Pancreas (tissue), 10 donors: ENCODE measurements at regions not wholly inside any gene's neighbourhood (a gene's known extent, or its start where the extent isn't known, plus 50 kb on each side); places are given as distances from the start of the nearest gene placed in this dataset.

ENCODE experiments used
- ATAC-seq, 4 donors: fragments of 200-7000 bp; cut with Tn5 transposase; one replicate each; pipeline versions ENCODE4 v1.8.0 to v1.9.1; 2020; ENCODE audit warnings: mild to moderate bottlenecking in 4 of 4, moderate library complexity in 4 of 4
- DNase-seq, 6 donors: peaks; one replicate each; pipeline ENCODE4 v3.0.0-alpha.2; 2020
- FAIRE-seq: peaks from 2 replicates; lab custom pipeline; 2012; peaks lifted over from hg19 to GRCh38; lab: Jason Lieb, UNC
- H3K27ac ChIP-seq, 4 donors: fragments of 200-600 bp; sonication (generic); 1 replicate in 3 of 4; 2 replicates in 1 of 4; pipeline versions ENCODE4 v1.5.0 to v1.8.0; 2020
- H3K27me3 ChIP-seq, 4 donors: fragments of 200-600 bp; one replicate each; pipeline ENCODE4 v1.8.0; 2021
- H3K36me3 ChIP-seq, 3 donors: fragments of 200-600 bp; sonication (generic) in 1 of 3; one replicate each; pipeline versions ENCODE4 v1.5.0 to v1.8.0; 2020 to 2021
- H3K4me1 ChIP-seq, 3 donors: fragments of 200-600 bp; one replicate each; pipeline ENCODE4 v1.8.0; 2021
- H3K4me3 ChIP-seq, 4 donors: fragments of 200-600 bp; sonication (generic) in 2 of 4; one replicate each; pipeline versions ENCODE4 v1.5.0 to v1.8.0; 2020 to 2021
- H3K9me3 ChIP-seq, 4 donors: fragments of 200-600 bp; one replicate each; pipeline ENCODE4 v1.8.0; 2021
- WGBS, 2 donors: extraction: QIAGEN DNeasy Blood & Tissue Kit; methylation state at CpG; one replicate each; pipeline ENCODE4 v1.1.7; 2013; 5-methylcytosine and 5-hydroxymethylcytosine counted together
- intact Hi-C, 3 donors: fragments of 100-400 bp; cut with DNase I; formaldehyde crosslinking; loops; one replicate each; pipeline versions ENCODE4 v1.11.1 to v1.14.2; 2022
- TF ChIP-seq, protein P1 (sequence below), 4 donors: fragments of 200-600 bp; sonication (generic) in 3 of 4; IDR thresholded peaks; one replicate each; pipeline versions ENCODE4 v1.5.0 to v1.8.0; 2021; ENCODE audit warnings: antibody characterized with exemption in 4 of 4
- donor health status: healthy with polysubstance abuse.
- donor health status: DM: no; HTN: no; CAD: no; lungs with moderate emphysema.
- donor health status: DM: no; HTN: no; CAD: no.
- donor health status: control.
- donor health status: control.
- donor health status: Bipolar disorder and iron deficiency.
- donor health status: DM: yes; HTN: yes; CAD: no.
- donor health status: DM: no; HTN: no; CAD: no.
- donor health status: DM: no; HTN: no; CAD: no.
- donor health status: DM: yes; HTN: yes; CAD: no.

DNA sequence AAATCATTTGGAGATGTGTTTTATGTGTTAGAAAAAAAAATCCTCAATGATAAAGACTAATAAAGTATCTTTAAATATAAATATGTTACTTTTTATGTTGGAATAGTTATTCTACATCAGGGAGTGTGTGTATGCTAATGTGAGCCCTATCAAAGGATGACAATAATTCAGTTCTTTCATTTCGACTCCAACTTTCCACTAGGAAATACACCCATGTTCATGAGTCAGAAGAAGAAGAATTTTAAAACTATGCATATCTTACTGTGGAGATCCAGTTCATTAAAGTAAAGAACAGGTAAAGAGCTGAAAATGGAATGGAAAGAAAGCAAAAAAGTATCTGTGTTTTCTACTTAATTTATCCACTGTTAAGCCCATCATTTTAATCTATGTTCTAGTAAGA is 399.8 kb downstream of the KCNJ2 start:
- ATAC-seq (no peak), FAIRE-seq (no peak), DNase-seq (no peak)
- H3K27me3 ChIP-seq, result no peaks in the 10 kb centered on the region
- H3K27ac ChIP-seq, result no peak overlapping the region
- no peaks in the 10 kb centered on the region for H3K4me1 ChIP-seq
- intact Hi-C loops, result no loop called here
- H3K9me3 ChIP-seq, result no peaks in the 10 kb centered on the region
- TF ChIP-seq, protein P1, sequence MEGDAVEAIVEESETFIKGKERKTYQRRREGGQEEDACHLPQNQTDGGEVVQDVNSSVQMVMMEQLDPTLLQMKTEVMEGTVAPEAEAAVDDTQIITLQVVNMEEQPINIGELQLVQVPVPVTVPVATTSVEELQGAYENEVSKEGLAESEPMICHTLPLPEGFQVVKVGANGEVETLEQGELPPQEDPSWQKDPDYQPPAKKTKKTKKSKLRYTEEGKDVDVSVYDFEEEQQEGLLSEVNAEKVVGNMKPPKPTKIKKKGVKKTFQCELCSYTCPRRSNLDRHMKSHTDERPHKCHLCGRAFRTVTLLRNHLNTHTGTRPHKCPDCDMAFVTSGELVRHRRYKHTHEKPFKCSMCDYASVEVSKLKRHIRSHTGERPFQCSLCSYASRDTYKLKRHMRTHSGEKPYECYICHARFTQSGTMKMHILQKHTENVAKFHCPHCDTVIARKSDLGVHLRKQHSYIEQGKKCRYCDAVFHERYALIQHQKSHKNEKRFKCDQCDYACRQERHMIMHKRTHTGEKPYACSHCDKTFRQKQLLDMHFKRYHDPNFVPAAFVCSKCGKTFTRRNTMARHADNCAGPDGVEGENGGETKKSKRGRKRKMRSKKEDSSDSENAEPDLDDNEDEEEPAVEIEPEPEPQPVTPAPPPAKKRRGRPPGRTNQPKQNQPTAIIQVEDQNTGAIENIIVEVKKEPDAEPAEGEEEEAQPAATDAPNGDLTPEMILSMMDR (IDR thresholded peaks at IDR 0.05), result no peak
- H3K36me3 ChIP-seq, result no peaks in the 10 kb centered on the region
- H3K4me3 ChIP-seq, result no peak overlapping the region
- 58 to 79% methylated on average over 1 of the region's 1 CpG for WGBS, 2 donors

DNA sequence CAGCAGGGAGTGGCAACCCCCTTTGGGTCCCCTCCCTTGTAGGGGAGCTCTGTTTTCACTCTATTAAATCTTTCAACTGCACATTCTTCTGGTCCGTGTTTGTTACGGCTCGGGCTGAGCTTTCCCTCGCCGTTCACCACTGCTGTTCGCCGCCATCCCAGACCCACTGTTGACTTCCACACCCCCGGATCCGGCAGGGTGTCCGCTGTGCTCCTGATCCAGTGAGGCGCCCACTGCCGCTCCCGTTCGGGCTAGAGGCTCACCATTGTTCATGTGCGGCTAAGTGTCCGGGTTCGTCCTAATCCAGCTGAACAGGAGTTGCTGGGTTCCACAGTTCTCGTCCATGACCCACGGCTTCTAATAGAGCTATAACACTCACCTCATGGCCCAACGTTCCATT is 408.1 kb downstream of the KCNJ2 start:
- DNase-seq (no peak), ATAC-seq (no peak), FAIRE-seq (no peak)
- Histone ChIP-seq H3K9me3 (no peaks in the 10 kb centered on the region), H3K4me3 (no peak overlapping the region), H3K27ac (no peak overlapping the region), H3K4me1 (no peaks in the 10 kb centered on the region), H3K27me3 (peaks cover 0 to 2% (median 0%) of the 10 kb centered on the region in 4 donors), H3K36me3 (no peaks in the 10 kb centered on the region)
- intact Hi-C loops, result no loop called here
- 85 to 92% methylated on average over 20 of the region's 20 CpGs for WGBS, 2 donors
- TF ChIP-seq, protein P1 (IDR thresholded peaks at IDR 0.05), result no peak

DNA sequence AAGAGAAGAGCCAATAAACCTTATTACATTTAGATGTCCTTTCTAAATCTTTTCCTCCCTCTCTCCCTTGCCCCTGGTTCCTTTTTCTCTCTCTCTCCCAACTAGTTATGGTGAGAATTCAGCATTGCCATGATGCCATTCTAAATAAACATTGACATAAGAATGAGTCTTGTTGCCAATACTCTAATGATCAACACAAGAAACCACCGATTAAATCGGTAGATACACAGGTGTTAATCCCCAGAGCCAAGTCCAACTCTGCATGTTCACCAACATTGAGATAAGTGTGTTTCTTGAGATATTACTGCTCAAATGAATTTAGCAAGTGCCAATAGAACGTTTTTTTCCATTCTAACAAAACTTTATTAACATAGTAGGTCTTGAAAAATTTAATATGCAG is 412.1 kb downstream of the KCNJ2 start:
- no peaks in the 10 kb centered on the region for H3K27me3 ChIP-seq
- H3K36me3 ChIP-seq, result no peaks in the 10 kb centered on the region
- DNase-seq, result no peak
- FAIRE-seq, result no peak
- TF ChIP-seq, protein P1 (IDR thresholded peaks at IDR 0.05), result no peak
- intact Hi-C loops, result no loop called here
- no peaks in the 10 kb centered on the region for H3K9me3 ChIP-seq
- H3K4me1 ChIP-seq, result no peaks in the 10 kb centered on the region
- 35 to 39% methylated on average over 3 of the region's 3 CpGs for WGBS, 2 donors
- no peak overlapping the region for H3K4me3 ChIP-seq
- H3K27ac ChIP-seq, result no peak overlapping the region
- ATAC-seq, result peak in 2 of 4 donors; percentile 61 to 69

DNA sequence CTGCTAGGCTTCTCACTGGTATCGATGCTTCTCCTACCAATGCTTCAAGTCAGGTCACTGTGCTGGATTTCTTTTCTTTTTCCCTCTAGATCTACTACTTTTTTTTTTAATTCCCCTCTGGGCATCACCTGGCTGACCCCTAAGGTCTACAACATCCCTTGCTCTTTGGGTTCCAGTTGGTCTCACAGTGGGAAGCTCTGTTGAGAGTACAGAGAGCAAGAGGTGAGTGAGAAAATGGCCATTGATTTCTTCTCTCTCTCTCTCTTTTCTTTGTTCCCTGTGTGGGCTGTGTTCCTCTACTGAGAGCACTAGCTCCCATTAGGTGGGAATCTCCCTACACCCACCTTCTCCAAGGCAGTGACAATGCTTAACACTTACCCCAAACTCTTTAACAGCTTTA is 413.4 kb downstream of the KCNJ2 start:
- H3K4me3 ChIP-seq, result no peak overlapping the region
- no peaks in the 10 kb centered on the region for H3K4me1 ChIP-seq
- H3K27ac ChIP-seq, result no peak overlapping the region
- no peaks in the 10 kb centered on the region for H3K27me3 ChIP-seq
- 0 to 45% methylated on average over 1 of the region's 1 CpG for WGBS, 2 donors
- H3K36me3 ChIP-seq, result no peaks in the 10 kb centered on the region
- intact Hi-C loops, result no loop called here
- ATAC-seq, result no peak
- no peak for FAIRE-seq
- TF ChIP-seq, protein P1 (IDR thresholded peaks at IDR 0.05), result no peak
- H3K9me3 ChIP-seq, result no peaks in the 10 kb centered on the region
- no peak for DNase-seq

DNA sequence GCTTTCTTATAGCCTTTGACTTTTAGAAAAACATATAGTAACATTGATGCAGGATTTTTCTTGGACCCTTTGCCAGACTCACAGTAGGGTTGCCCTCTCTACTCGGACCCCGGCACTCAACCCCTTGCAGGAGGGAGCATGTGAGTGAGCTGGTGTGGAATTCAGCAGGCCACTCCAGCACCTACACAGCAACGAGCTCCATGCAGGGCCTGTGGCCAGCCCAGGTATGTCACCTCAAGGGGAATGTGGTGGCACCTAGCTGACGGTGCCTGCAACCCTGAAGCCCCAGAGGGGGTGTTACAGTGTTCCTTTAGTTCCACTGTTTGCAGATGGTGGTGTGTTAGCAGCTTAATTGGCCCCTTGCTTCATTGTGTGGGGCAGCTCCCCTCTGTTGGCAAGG is 414.9 kb downstream of the KCNJ2 start:
- FAIRE-seq (no peak), DNase-seq (no peak), ATAC-seq (no peak)
- Histone ChIP-seq H3K27ac (no peak overlapping the region), H3K4me1 (no peaks in the 10 kb centered on the region), H3K36me3 (no peaks in the 10 kb centered on the region), H3K4me3 (no peak overlapping the region), H3K27me3 (no peaks in the 10 kb centered on the region), H3K9me3 (no peaks in the 10 kb centered on the region)
- WGBS, 2 donors, result 52 to 79% methylated on average over 4 of the region's 4 CpGs
- intact Hi-C loops, result no loop called here
- TF ChIP-seq, protein P1 (IDR thresholded peaks at IDR 0.05), result no peak
